GM12865 (cell line): ENCODE measurements at regions not wholly inside any gene's neighbourhood (a gene's known extent, or its start where the extent isn't known, plus 50 kb on each side); places are given as distances from the start of the nearest gene placed in this dataset.

Source experiments
- DNase-seq: peaks from one replicate; pipeline ENCODE4 v3.0.0; 2010; ENCODE audit warnings: low read depth
- H3K4me3 ChIP-seq: 2 replicates; pipeline ENCODE4 v1.5.1; 2011; ENCODE audit warnings: mild to moderate bottlenecking, low read depth, low read length, control low read depth
- TF ChIP-seq, protein P1 (sequence below): IDR thresholded peaks from 2 replicates; pipeline ENCODE4 v1.5.1; 2011; ENCODE audit warnings: low read length, control low read depth, low read depth, inconsistent platforms; ENCODE audit not compliant: insufficient read depth; ENCODE audit errors: missing control alignments

DNA sequence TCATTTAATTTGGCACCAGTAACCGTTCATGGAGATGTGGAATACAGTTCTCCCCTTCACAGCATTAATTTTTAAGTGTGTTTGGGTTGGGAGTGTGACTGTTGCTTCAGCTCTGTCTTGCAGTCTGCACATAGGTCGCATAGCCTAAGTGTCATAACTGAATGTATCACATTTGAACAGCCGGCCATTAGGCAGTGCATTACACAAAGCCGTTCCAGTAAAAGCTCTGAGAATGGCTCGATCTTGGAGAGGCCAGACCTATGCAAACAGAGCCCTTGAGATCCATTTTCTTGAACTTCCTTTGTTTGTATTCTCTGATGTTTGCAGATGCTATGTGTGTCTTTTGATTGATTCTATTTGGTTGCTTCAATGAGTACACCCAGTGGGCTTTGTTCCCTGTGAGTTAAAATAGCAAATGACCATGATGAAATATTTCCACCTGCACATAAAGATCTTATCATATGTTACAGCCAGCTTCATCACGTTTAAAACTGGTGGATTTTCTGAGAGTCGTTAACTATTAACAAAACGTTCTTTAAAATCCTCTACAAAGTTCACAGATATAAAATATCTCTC lies 1104.9 kb upstream of the SLC10A2 start:
- TF ChIP-seq, protein P1, sequence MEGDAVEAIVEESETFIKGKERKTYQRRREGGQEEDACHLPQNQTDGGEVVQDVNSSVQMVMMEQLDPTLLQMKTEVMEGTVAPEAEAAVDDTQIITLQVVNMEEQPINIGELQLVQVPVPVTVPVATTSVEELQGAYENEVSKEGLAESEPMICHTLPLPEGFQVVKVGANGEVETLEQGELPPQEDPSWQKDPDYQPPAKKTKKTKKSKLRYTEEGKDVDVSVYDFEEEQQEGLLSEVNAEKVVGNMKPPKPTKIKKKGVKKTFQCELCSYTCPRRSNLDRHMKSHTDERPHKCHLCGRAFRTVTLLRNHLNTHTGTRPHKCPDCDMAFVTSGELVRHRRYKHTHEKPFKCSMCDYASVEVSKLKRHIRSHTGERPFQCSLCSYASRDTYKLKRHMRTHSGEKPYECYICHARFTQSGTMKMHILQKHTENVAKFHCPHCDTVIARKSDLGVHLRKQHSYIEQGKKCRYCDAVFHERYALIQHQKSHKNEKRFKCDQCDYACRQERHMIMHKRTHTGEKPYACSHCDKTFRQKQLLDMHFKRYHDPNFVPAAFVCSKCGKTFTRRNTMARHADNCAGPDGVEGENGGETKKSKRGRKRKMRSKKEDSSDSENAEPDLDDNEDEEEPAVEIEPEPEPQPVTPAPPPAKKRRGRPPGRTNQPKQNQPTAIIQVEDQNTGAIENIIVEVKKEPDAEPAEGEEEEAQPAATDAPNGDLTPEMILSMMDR: no peak
- no peak for DNase-seq
- H3K4me3 ChIP-seq: no peak overlapping the region

DNA sequence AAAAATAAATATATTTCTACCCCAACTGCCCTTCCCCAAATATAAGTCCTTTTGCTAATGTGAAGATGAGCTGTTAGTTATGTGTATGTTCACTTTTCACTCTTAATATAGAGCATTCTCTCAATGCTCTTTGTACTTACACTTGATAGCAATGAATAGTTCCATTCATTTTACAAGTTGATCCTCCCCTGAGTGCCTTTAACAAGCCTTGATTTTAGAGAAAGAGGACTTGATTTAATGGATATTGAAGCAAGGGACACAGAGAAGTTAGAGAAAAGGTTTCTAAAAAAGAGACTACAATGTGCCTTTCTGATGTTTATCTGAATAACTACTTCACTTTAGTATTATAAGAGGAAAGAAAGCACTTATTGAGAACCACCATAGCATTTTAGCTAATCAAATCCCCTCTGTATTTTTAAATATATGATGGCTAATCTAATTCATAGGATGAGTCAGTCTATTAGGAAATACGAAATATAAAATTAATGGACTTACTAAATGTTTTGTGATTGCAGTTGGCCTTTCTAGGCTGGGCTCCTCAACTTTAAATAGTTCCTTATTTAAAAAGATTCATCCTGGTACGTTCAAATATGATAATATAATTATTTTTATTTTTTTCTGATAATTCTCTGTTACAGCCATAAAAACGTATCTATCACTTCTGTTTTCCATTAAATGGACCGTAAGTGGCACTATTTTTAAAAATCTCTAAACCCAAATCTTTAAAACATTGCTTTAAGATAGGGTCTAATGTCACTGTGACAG lies 1097.8 kb upstream of the SLC10A2 start:
- no peak overlapping the region for H3K4me3 ChIP-seq
- no peak for DNase-seq
- TF ChIP-seq, protein P1: no peak

DNA sequence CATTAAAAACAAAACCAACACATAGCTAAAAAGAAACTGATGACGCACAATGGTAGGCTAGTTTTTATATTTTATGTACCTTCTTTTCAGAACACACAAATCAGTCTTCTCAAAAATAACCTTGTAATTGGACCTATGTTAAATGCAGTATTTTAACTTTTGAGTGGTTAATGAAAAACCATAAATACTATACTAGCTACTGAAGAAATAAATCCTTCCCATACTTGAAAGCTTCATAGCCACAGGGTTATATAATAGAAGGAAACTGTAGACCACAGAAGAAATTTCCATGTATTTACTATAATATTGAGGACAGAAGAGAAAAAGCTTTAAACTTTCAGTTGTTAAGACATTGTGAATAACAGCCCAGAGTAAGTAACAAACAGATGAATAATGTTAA lies 1094.3 kb upstream of the SLC10A2 start:
- no peak for DNase-seq
- no peak overlapping the region for H3K4me3 ChIP-seq
- TF ChIP-seq, protein P1: no peak

DNA sequence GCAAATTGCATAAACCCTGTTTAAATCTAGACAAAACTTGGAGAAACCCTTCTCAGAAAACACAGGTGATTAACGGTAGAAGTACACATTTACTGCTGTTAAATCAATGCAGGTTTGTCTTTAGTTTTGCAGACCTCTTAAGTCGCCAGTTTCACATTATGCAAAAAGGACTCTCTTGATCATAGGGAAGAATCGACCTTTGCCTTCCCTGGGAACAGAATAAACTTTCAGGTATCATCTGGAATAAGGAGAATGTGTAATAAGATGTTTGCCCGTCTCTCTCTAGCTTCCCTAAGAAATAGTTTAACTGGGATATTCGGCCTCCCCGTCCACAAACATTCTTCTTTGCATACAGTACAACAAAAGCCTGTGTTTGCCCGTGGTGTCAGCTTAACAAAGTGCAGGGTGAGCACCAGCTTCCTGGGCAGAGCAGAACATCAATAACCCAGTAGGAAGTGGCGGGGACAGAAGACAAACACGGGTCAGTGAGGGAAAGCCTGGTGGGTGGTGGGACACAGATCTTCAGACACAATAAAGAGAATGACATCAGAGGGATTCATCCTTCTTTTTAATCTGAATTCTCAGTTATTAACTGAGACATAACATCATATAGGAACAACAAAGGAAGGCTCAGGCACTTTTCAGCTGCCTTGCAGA lies 1077.7 kb upstream of the SLC10A2 start:
- TF ChIP-seq, protein P1: no peak
- DNase-seq: no peak
- H3K4me3 ChIP-seq: no peak overlapping the region

DNA sequence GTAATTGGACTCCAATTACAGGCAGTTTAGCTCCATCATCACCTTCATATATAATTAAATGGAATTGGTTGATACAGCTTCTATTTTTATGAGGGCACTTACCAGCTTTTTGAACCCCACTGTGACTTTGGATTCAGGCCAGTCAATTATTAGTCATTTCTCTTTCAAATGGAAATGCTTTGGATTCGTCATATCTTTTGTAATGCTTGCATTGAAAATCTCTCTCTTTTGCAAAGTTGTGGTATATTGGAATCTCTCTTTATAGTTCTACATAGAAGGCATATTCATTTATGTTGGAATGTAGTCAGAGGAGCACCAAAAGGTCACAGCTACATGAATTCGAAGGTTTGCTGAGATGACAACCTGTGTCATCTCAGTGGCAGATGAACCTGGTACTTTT lies 1074.3 kb upstream of the SLC10A2 start:
- no peak for DNase-seq
- TF ChIP-seq, protein P1: no peak
- no peak overlapping the region for H3K4me3 ChIP-seq

DNA sequence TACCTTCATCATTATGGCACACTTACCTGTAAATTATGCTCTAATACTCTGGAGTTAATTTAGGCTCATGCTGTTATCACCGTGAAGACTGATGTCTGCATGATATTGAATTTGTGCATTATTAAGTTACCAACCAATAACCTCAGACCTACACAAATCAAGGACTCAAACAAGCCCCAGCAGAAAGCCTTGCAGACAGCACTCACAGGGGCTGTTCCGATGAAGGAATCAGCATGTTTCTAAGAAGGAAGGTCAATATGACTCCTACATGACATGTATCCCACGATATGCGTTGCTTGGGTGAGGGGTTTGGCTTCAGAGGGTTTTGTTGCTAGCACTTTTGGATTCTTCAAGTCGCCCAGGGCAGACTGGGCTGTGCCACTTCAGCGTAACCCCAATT lies 1071.2 kb upstream of the SLC10A2 start:
- no peak overlapping the region for H3K4me3 ChIP-seq
- DNase-seq: no peak
- TF ChIP-seq, protein P1: no peak
